Heart left ventricle (tissue), 16 donors: ENCODE measurements at regions not wholly inside any gene's neighbourhood (a gene's known extent, or its start where the extent isn't known, plus 50 kb on each side); places are given as distances from the start of the nearest gene placed in this dataset.
"Not testable (repeated sequence)": the region's sequence is repeated elsewhere in the genome, so short reads cannot be mapped to it uniquely, and the experiment has no call there.

ENCODE experiments used
- ATAC-seq, 4 donors: fragments of 200-7000 bp; cut with Tn5 transposase; one replicate each; pipeline ENCODE4 v1.9.1; 2020 to 2022; ENCODE audit warnings: moderate library complexity in 4 of 4, mild to moderate bottlenecking in 3 of 4, moderate number of reproducible peaks in 1 of 4
- DNase-seq, 5 donors: peaks; one replicate each; pipeline ENCODE4 v3.0.0-alpha.2; 2020
- H3K27ac ChIP-seq, 12 donors: fragments of 200-600 bp; sonication (generic) in 4 of 12; one replicate each; pipeline versions ENCODE4 v1.5.0 to v1.8.0; 2016 to 2022; ENCODE audit warnings: mild to moderate bottlenecking in 2 of 12
- H3K27me3 ChIP-seq, 9 donors: fragments of 200-600 bp; sonication (generic) in 2 of 9; one replicate each; pipeline versions ENCODE4 v1.5.1 to v1.8.0; 2016 to 2022; ENCODE audit warnings: mild to moderate bottlenecking in 3 of 9
- H3K36me3 ChIP-seq, 9 donors: fragments of 200-600 bp; sonication (generic) in 2 of 9; one replicate each; pipeline versions ENCODE4 v1.5.0 to v1.8.0; 2018 to 2022; ENCODE audit warnings: mild to moderate bottlenecking in 2 of 9
- H3K4me1 ChIP-seq, 12 donors: fragments of 200-600 bp; sonication (generic) in 4 of 12; one replicate each; pipeline versions ENCODE4 v1.5.0 to v1.8.0; 2016 to 2022; ENCODE audit warnings: mild to moderate bottlenecking in 3 of 12
- H3K4me3 ChIP-seq, 12 donors: fragments of 200-600 bp; sonication (generic) in 4 of 12; one replicate each; pipeline versions ENCODE4 v1.5.0 to v1.8.0; 2017 to 2022; ENCODE audit warnings: mild to moderate bottlenecking in 9 of 12, moderate library complexity in 4 of 12
- H3K9me3 ChIP-seq, 12 donors: fragments of 200-600 bp; sonication (generic) in 4 of 12; one replicate each; pipeline versions ENCODE4 v1.5.0 to v1.8.0; 2016 to 2022; ENCODE audit warnings: mild to moderate bottlenecking in 1 of 12
- CTCF ChIP-seq, 12 donors: fragments of 200-600 bp; sonication (generic) in 4 of 12; IDR thresholded peaks; one replicate each; pipeline versions ENCODE4 v1.5.0 to v1.8.0; 2018 to 2022; ENCODE audit warnings: antibody characterized with exemption in 12 of 12, mild to moderate bottlenecking in 5 of 12
- POLR2A ChIP-seq, 2 donors: fragments of 450-650 bp; IDR thresholded peaks; one replicate each; pipeline ENCODE4 v1.6.1; 2017; ENCODE audit warnings: antibody characterized with exemption in 2 of 2, mild to moderate bottlenecking in 2 of 2, moderate library complexity in 2 of 2
- WGBS, 4 donors: extraction: QIAGEN DNeasy Blood & Tissue Kit in 2 of 4; methylation state at CpG; one replicate each; pipeline versions ENCODE4 v1.1.5 to v1.1.7; 2013 to 2018; 5-methylcytosine and 5-hydroxymethylcytosine counted together
- intact Hi-C, 10 donors: fragments of 100-400 bp; cut with DNase I; formaldehyde crosslinking; loops; one replicate each; pipeline versions ENCODE4 v1.11.1 to v1.14.2; 2022
- donor health status: ischemic (EF 13 %, LVEDD 7.1; RV severe dilation, severe dysfunction).
- donor health status: healthy with polysubstance abuse.
- donor health status: DM: no; HTN: yes; CAD: no.
- donor health status: DM: no; HTN: no; CAD: no.
- donor health status: ischemic (EF 25% LVEDD 6.9; RV normal size, moderate dysfunction).
- donor health status: ischemic (EF 25% LVEDD 5.7; RV mildly dilated, moderate dysfunction).
- donor health status: healthy.
- donor health status: DM: yes; HTN: yes; CAD: no.
- donor health status: ischemic (EF 35%, LVEDD 5.7; RV mildly dilated, moderate dysfunction).
- donor health status: nonischemic (EF 11% LVEDD 7.7; RV severe dilation, severe dysfunction).
- donor health status: DM: yes; HTN: yes; CAD: no.
- donor health status: PGD.
- donor health status: ischemic (EF 29% LVEDD 5.4; RV normal size, mild dysfunction).
- donor health status: nonischemic (EF 23%, LVEDD 6.1; RV moderate dilation, normal function).

DNA sequence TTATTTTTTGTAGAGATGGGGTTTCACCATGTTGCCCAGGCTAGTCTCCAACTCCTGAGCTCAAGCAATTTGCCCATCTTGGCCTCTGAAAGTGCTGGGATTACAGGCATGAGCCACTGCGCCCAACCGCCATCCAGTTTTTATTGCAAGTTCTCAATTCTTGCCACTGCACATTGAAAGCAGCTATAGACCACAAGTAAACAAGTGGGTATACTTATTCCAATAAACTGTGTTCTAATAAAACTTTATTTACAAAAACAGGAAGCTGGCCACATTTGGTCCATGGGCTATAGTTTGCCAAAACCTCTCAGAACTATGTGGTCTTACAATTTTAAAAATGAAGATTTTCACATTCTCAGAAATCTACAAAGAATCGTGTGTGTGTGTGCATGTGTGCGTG lies 313.6 kb upstream of the RASGEF1B start:
- intact Hi-C loops = no loop called here
- DNase-seq (no peak), ATAC-seq (no peak)
- peaks cover 0 to 11% (median 0%) of the 10 kb centered on the region in 12 donors for H3K4me1 ChIP-seq
- no peaks in the 10 kb centered on the region for H3K36me3 ChIP-seq
- H3K4me3 ChIP-seq = no peak overlapping the region
- TF ChIP-seq POLR2A (IDR thresholded peaks at IDR 0.05) = no peak
- no peak for TF ChIP-seq CTCF (IDR thresholded peaks at IDR 0.05)
- H3K27ac ChIP-seq = no peak overlapping the region
- H3K9me3 ChIP-seq = no peaks in the 10 kb centered on the region
- H3K27me3 ChIP-seq = no peaks in the 10 kb centered on the region
- 94 to 97% (median 97%) methylated on average over 4 of the region's 4 CpGs for WGBS, 4 donors

- DNase-seq (no peak), ATAC-seq (no peak)
- peaks cover 0 to 11% (median 0%) of the 10 kb centered on the region in 12 donors for H3K4me1 ChIP-seq
- TF ChIP-seq CTCF (IDR thresholded peaks at IDR 0.05) (no peak), POLR2A (IDR thresholded peaks at IDR 0.05) (no peak)
- H3K4me3 ChIP-seq = no peak overlapping the region
- H3K27ac ChIP-seq = no peak overlapping the region
- intact Hi-C loops = no loop called here
- H3K27me3 ChIP-seq = no peaks in the 10 kb centered on the region
- H3K36me3 ChIP-seq = no peaks in the 10 kb centered on the region
- H3K9me3 ChIP-seq = no peaks in the 10 kb centered on the region
- 88 to 99% (median 90%) methylated on average over 2 of the region's 2 CpGs for WGBS, 4 donors
Observed at GRCh38 chr4:81783558-81783957, 311.9 kb upstream of the RASGEF1B start.

GRCh38 chr4:81781799-81782198 lies 310.1 kb upstream of the RASGEF1B start:
- H3K36me3 ChIP-seq = no peaks in the 10 kb centered on the region
- H3K9me3 ChIP-seq = peaks cover 0 to 5% (median 0%) of the 10 kb centered on the region in 12 donors
- ATAC-seq (no peak), DNase-seq (no peak)
- TF ChIP-seq POLR2A (IDR thresholded peaks at IDR 0.05) = no peak
- no peaks in the 10 kb centered on the region for H3K27me3 ChIP-seq
- no peak overlapping the region for H3K4me3 ChIP-seq
- intact Hi-C loops = no loop called here
- 67 to 77% (median 74%) methylated on average over 2 of the region's 2 CpGs for WGBS, 4 donors
- peaks cover 0 to 11% (median 0%) of the 10 kb centered on the region in 12 donors for H3K4me1 ChIP-seq
- H3K27ac ChIP-seq = no peak overlapping the region

GRCh38 chr4:81777718-81778117 lies 306.0 kb upstream of the RASGEF1B start:
- H3K27ac ChIP-seq, H3K4me1 ChIP-seq, intact Hi-C loops, H3K4me3 ChIP-seq, ATAC-seq, H3K9me3 ChIP-seq, H3K27me3 ChIP-seq, H3K36me3 ChIP-seq, DNase-seq: not testable (repeated sequence)
- 79 to 88% (median 84%) methylated on average over 3 of the region's 3 CpGs for WGBS, 4 donors

DNA sequence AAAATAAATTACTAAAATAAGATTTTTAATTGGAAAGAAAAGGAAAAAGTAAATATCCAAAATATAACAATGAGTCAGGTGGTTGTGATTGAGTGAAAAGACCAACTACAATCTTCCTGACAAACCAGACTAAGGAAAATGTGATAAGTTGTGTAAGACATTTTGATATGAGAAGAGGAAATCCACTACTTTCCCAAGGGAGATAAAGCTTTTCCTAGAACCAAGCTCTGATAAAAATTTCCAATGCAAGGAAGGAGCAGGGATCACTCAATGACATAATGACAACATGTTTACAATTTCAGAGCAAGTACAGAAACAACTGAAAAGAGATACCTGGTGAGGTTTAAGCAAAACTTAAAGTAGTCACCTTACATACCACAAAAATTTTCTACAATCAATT lies 305.1 kb upstream of the RASGEF1B start:
- Histone ChIP-seq H3K27me3 (no peaks in the 10 kb centered on the region), H3K27ac (no peak overlapping the region), H3K9me3 (peaks cover 0 to 5% (median 0%) of the 10 kb centered on the region in 12 donors), H3K4me1 (peaks cover 0 to 2% (median 0%) of the 10 kb centered on the region in 12 donors), H3K36me3 (no peaks in the 10 kb centered on the region), H3K4me3 (no peak overlapping the region)
- intact Hi-C loops = no loop called here
- no peak for TF ChIP-seq CTCF (IDR thresholded peaks at IDR 0.05)
- TF ChIP-seq POLR2A (IDR thresholded peaks at IDR 0.05) = no peak
- DNase-seq (no peak), ATAC-seq (no peak)
